Heart left ventricle (tissue), 13 donors: ENCODE measurements at regions not wholly inside any gene's neighbourhood (a gene's known extent, or its start where the extent isn't known, plus 50 kb on each side); places are given as distances from the start of the nearest gene placed in this dataset.

Experiments used
- CTCF ChIP-seq, 12 donors: fragments of 200-600 bp; sonication (generic) in 4 of 12; IDR thresholded peaks; one replicate each; pipeline versions ENCODE4 v1.5.0 to v1.8.0; 2018 to 2022; ENCODE audit warnings: antibody characterized with exemption in 12 of 12, mild to moderate bottlenecking in 5 of 12
- POLR2A ChIP-seq, 2 donors: fragments of 450-650 bp; IDR thresholded peaks; one replicate each; pipeline ENCODE4 v1.6.1; 2017; ENCODE audit warnings: antibody characterized with exemption in 2 of 2, mild to moderate bottlenecking in 2 of 2, moderate library complexity in 2 of 2
- donor health status: ischemic (EF 13 %, LVEDD 7.1; RV severe dilation, severe dysfunction).
- donor health status: DM: no; HTN: yes; CAD: no.
- donor health status: DM: no; HTN: no; CAD: no.
- donor health status: ischemic (EF 25% LVEDD 6.9; RV normal size, moderate dysfunction).
- donor health status: ischemic (EF 25% LVEDD 5.7; RV mildly dilated, moderate dysfunction).
- donor health status: ischemic (EF 35%, LVEDD 5.7; RV mildly dilated, moderate dysfunction).
- donor health status: nonischemic (EF 11% LVEDD 7.7; RV severe dilation, severe dysfunction).
- donor health status: DM: yes; HTN: yes; CAD: no.
- donor health status: PGD.
- donor health status: ischemic (EF 29% LVEDD 5.4; RV normal size, mild dysfunction).
- donor health status: nonischemic (EF 23%, LVEDD 6.1; RV moderate dilation, normal function).

- TF ChIP-seq CTCF (IDR thresholded peaks at IDR 0.05) (no peak), POLR2A (IDR thresholded peaks at IDR 0.05) (no peak)
Observed at GRCh38 chr17:5815396-5815795, 231.1 kb upstream of the NLRP1 start.
